A549 (cell line): ENCODE measurements at regions not wholly inside any gene's neighbourhood (a gene's known extent, or its start where the extent isn't known, plus 50 kb on each side); places are given as distances from the start of the nearest gene placed in this dataset.

ENCODE experiments used
- ATAC-seq, 2 experiments: fragments of 200-7000 bp in 1 of 2; fragments of >200 bp in 1 of 2; cut with Nextera tagmentation in 1 of 2; cut with Tn5 transposase in 1 of 2; 3 replicates each; pipeline versions ENCODE4 v1.8.0 to v1.9.1; 2018 to 2020; ENCODE audit warnings: mild to moderate bottlenecking in 1 of 2, moderate library complexity in 1 of 2
- CTCF ChIA-PET: fragments of 300-600 bp; sonication (Branson Sonifier 250); formaldehyde crosslinking; extraction: SDS; loops from one replicate; lab custom pipeline; 2021; ENCODE audit warnings: antibody characterized with exemption, inconsistent platforms; lab: Yijun Ruan, JAX
- POLR2A ChIA-PET: fragments of 350-600 bp; formaldehyde crosslinking; extraction: SDS; loops from one replicate; lab custom pipeline; 2021; ENCODE audit warnings: antibody characterized with exemption, inconsistent platforms; lab: Yijun Ruan, JAX
- DNase-seq, 2 experiments: peaks; one replicate each; pipeline versions ENCODE4 v3.0.0 to v3.0.0-alpha.2; 2011 to 2016; ENCODE audit warnings: low read depth in 1 of 2, low spot score in 1 of 2
- FAIRE-seq: peaks from 2 replicates; lab custom pipeline; 2011; peaks lifted over from hg19 to GRCh38; lab: Jason Lieb, UNC
- H3K27ac ChIP-seq, 2 experiments: fragments of >200 bp; sonication (Bioruptor Twin); formaldehyde crosslinking; 3 replicates each; pipeline ENCODE4 v1.5.1; 2016 to 2017
- H3K4me1 ChIP-seq: fragments of >200 bp; sonication (Bioruptor Twin); formaldehyde crosslinking; 3 replicates; pipeline ENCODE4 v1.6.1; 2016
- H3K4me2 ChIP-seq: fragments of >200 bp; sonication (Bioruptor Twin); formaldehyde crosslinking; 3 replicates; pipeline ENCODE4 v1.6.1; 2016
- H3K4me3 ChIP-seq: fragments of >200 bp; sonication (Bioruptor Twin); formaldehyde crosslinking; 3 replicates; pipeline ENCODE4 v1.5.1; 2016
- H3K9me3 ChIP-seq: fragments of >200 bp; sonication (Bioruptor Twin); formaldehyde crosslinking; 3 replicates; pipeline ENCODE4 v1.6.1; 2016
- ATOH8 ChIP-seq: fragments of 250-450 bp; sonication (Bioruptor Pico); IDR thresholded peaks from 2 replicates; pipeline ENCODE4 v1.5.0; 2020; ENCODE audit warnings: low read depth, mild to moderate bottlenecking, moderate library complexity
- BHLHE40 ChIP-seq: IDR thresholded peaks from 2 replicates; pipeline ENCODE4 v1.6.1; 2012; ENCODE audit warnings: low read depth, low read length, inconsistent platforms
- CBX2 ChIP-seq: fragments of 200-600 bp; sonication (generic); IDR thresholded peaks from 2 replicates; pipeline ENCODE4 v1.6.1; 2016; ENCODE audit warnings: low read depth, mild to moderate bottlenecking, borderline replicate concordance
- CEBPB ChIP-seq, 2 experiments: fragments of >200 bp in 1 of 2; sonication (Bioruptor Twin) in 1 of 2; formaldehyde crosslinking in 1 of 2; IDR thresholded peaks; 2 replicates each; pipeline ENCODE4 v1.6.1; 2012 to 2016
- CHD2 ChIP-seq: fragments of 150-350 bp; IDR thresholded peaks from 2 replicates; pipeline ENCODE4 v1.6.1; 2014; ENCODE audit warnings: low read length; ENCODE audit not compliant: partially characterized antibody
- CHD4 ChIP-seq: fragments of 200-600 bp; sonication (generic); IDR thresholded peaks from 2 replicates; pipeline ENCODE4 v1.6.1; 2016; ENCODE audit warnings: antibody characterized with exemption, mild to moderate bottlenecking, borderline replicate concordance
- CTCF ChIP-seq: fragments of >200 bp; sonication (Bioruptor Twin); formaldehyde crosslinking; IDR thresholded peaks from 3 replicates; pipeline ENCODE4 v1.5.1; 2016
- EHMT2 ChIP-seq: fragments of 200-600 bp; sonication (generic); IDR thresholded peaks from 2 replicates; pipeline ENCODE4 v1.6.1; 2016; ENCODE audit warnings: antibody characterized with exemption, low read depth, mild to moderate bottlenecking, moderate library complexity
- HDAC2 ChIP-seq: fragments of 200-600 bp; sonication (generic); IDR thresholded peaks from 2 replicates; pipeline ENCODE4 v1.6.1; 2016
- HES2 ChIP-seq: fragments of >200 bp; sonication (Bioruptor Twin); formaldehyde crosslinking; IDR thresholded peaks from 2 replicates; pipeline ENCODE4 v1.6.1; 2016
- HEYL ChIP-seq: fragments of 250-450 bp; sonication (Bioruptor Pico); IDR thresholded peaks from 2 replicates; pipeline ENCODE4 v1.8.0; 2021; ENCODE audit warnings: mild to moderate bottlenecking, moderate library complexity
- JUNB ChIP-seq: fragments of >200 bp; sonication (Bioruptor Twin); formaldehyde crosslinking; IDR thresholded peaks from 2 replicates; pipeline ENCODE4 v1.6.1; 2016
- MAZ ChIP-seq: fragments of 150-350 bp; IDR thresholded peaks from 2 replicates; pipeline ENCODE4 v1.6.1; 2014; ENCODE audit warnings: antibody characterized with exemption, low read depth, low read length, borderline replicate concordance
- NFE2L2 ChIP-seq: fragments of 150-350 bp; conservative IDR thresholded peaks from 2 replicates; pipeline ENCODE4 v1.6.1; 2014; ENCODE audit warnings: low read length
- POLR2AphosphoS2 ChIP-seq: conservative IDR thresholded peaks from 2 replicates; pipeline ENCODE4 v1.6.1; 2012; ENCODE audit warnings: low read length, improper control_type of control experiment, inconsistent platforms
- RAD21 ChIP-seq, 2 experiments: fragments of >200 bp in 1 of 2; sonication (Bioruptor Twin) in 1 of 2; formaldehyde crosslinking in 1 of 2; IDR thresholded peaks in 1 of 2; conservative IDR thresholded peaks in 1 of 2; 2 replicates in 1 of 2; 3 replicates in 1 of 2; pipeline ENCODE4 v1.6.1; 2012 to 2018; ENCODE audit warnings: inconsistent platforms in 1 of 2
- RCOR1 ChIP-seq: fragments of 150-350 bp; IDR thresholded peaks from 2 replicates; pipeline ENCODE4 v1.6.1; 2014; ENCODE audit warnings: antibody characterized with exemption, low read length, low read depth
- REST ChIP-seq: fragments of 200-600 bp; sonication (generic); IDR thresholded peaks from 2 replicates; pipeline ENCODE4 v1.6.1; 2016; ENCODE audit warnings: antibody characterized with exemption, mild to moderate bottlenecking, moderate library complexity
- RNF2 ChIP-seq: fragments of 200-600 bp; sonication (generic); IDR thresholded peaks from 2 replicates; pipeline ENCODE4 v1.6.1; 2016; ENCODE audit warnings: low read depth, mild to moderate bottlenecking, antibody characterized with exemption, moderate library complexity, borderline replicate concordance
- SMC3 ChIP-seq: fragments of >200 bp; sonication (Bioruptor Twin); formaldehyde crosslinking; IDR thresholded peaks from 3 replicates; pipeline ENCODE4 v1.6.1; 2018; ENCODE audit warnings: inconsistent platforms
- USF2 ChIP-seq: fragments of 450-650 bp; IDR thresholded peaks from 2 replicates; pipeline ENCODE4 v1.6.1; 2014; ENCODE audit warnings: antibody characterized with exemption
- ZSCAN20 ChIP-seq: fragments of 250-450 bp; sonication (Bioruptor Pico); IDR thresholded peaks from 2 replicates; pipeline ENCODE4 v1.8.0; 2022; ENCODE audit warnings: mild to moderate bottlenecking, moderate library complexity
- WGBS: methylation state at CpG from one replicate; pipeline ENCODE4 v1.1.6; 2017; ENCODE audit errors: missing lambda C conversion rate; 5-methylcytosine and 5-hydroxymethylcytosine counted together

GRCh38 chr14:80381807-80382363 is 170.6 kb upstream of the DIO2 start (continued):
- TF ChIP-seq ATOH8 (CRISPR knock-in tag): no peak
- TF ChIP-seq, all 56 proteins: peak for 0

GRCh38 chr14:80379035-80379434 is 167.7 kb upstream of the DIO2 start:
- Histone ChIP-seq H3K4me2 (no peak overlapping the region), H3K27ac (no peak overlapping the region), H3K9me3 (no peaks in the 10 kb centered on the region), H3K4me3 (no peak overlapping the region), H3K4me1 (no peaks in the 10 kb centered on the region)
- CTCF ChIA-PET: interaction anchor here (0.6 kb wide), 2 partner anchors 12 to 200 kb away, joined by 3 read pairs; no protein-coding TSS in a partner anchor
- POLR2A ChIA-PET: no interaction called here
- no peak for FAIRE-seq
- DNase-seq: no peak
- no peak for ATAC-seq
- TF ChIP-seq RNF2: no peak
- TF ChIP-seq NFE2L2: no peak
- TF ChIP-seq USF2: no peak
- TF ChIP-seq ZSCAN20 (CRISPR knock-in tag): no peak
- TF ChIP-seq CTCF: no peak
- TF ChIP-seq BHLHE40: no peak
- no peak for TF ChIP-seq HES2
- TF ChIP-seq HDAC2: no peak
- TF ChIP-seq RAD21 (conservative IDR thresholded peaks at IDR 0.05 in 1 of 2, IDR thresholded peaks at IDR 0.05 in 1 of 2): no peak
- no peak for TF ChIP-seq RCOR1
- no peak for TF ChIP-seq EHMT2
- TF ChIP-seq CHD4: no peak
- no peak for TF ChIP-seq CBX2
- no peak for TF ChIP-seq CEBPB (IDR thresholded peaks at IDR 0.05)
- TF ChIP-seq POLR2AphosphoS2: no peak
- TF ChIP-seq JUNB: no peak
- TF ChIP-seq CHD2: no peak
- 32% methylated on average over 1 of the region's 1 CpG for WGBS

- 68% methylated on average over 9 of the region's 9 CpGs for WGBS
- CTCF ChIA-PET: interaction anchor here (0.6 to 1.1 kb wide), 2 partner anchors 102 to 201 kb away, joined by 3 read pairs; no protein-coding TSS in a partner anchor
- POLR2A ChIA-PET: no interaction called here
Observed at GRCh38 chr14:80378084-80378690, 166.9 kb upstream of the DIO2 start.

More at GRCh38 chr14:80378084-80378690, 166.9 kb upstream of the DIO2 start:
- Histone ChIP-seq H3K27ac (no peak overlapping the region), H3K4me2 (no peak overlapping the region), H3K4me3 (no peak overlapping the region), H3K9me3 (no peaks in the 10 kb centered on the region), H3K4me1 (no peaks in the 10 kb centered on the region)
- DNase-seq: no peak
- FAIRE-seq: no peak
- TF ChIP-seq MAZ: no peak
- no peak for TF ChIP-seq REST
- TF ChIP-seq HEYL (CRISPR knock-in tag): no peak
- TF ChIP-seq SMC3: no peak
- ATAC-seq: no peak
